ENCODE measurements at regions not wholly inside any gene's neighbourhood (a gene's known extent, or its start where the extent isn't known, plus 50 kb on each side); places are given as distances from the start of the nearest gene placed in this dataset.

DNA sequence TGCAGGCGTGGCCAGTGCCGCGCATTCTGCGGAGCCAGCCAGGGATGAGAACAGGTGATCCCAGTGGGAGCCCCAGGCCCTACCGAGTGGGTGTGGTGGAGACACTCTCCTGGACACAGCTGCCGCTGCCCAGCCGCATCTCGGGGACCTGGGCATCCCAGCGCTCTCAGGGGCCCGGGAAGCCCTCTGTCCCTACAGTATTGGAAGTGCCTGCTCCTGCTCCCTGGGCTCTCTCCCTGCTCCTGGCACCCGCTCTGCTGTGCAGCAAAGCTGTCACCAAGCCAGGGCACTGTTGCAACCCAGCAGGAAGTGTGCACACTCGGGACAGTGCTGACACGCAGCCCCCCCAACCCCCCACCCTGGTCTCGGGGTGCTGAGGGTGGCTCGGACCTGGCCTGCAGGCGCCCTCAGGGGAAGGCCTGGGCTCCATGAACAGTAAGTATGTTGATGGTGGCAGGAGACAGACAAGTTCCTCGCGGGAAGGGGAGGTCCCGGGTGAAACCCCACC lies 1177.4 kb upstream of the GBE1 start:
- TF ChIP-seq NCOA2 (IDR thresholded peaks at IDR 0.05; ENCODE audit: partially characterized antibody in 2 of 2) = no peak
- no peak for TF ChIP-seq POLR2A (conservative IDR thresholded peaks at IDR 0.05)
- TF ChIP-seq THRAP3 (IDR thresholded peaks at IDR 0.05; ENCODE audit: borderline replicate concordance) = no peak
- TF ChIP-seq KDM1A (IDR thresholded peaks at IDR 0.05) = no peak
- TF ChIP-seq ZNF184 (CRISPR knock-in tag; IDR thresholded peaks at IDR 0.05) = no peak
- TF ChIP-seq YY1 (IDR thresholded peaks at IDR 0.05; ENCODE audit: borderline replicate concordance in 1 of 3, control insufficient read depth in 1 of 3, extremely low read depth in 1 of 3, insufficient read depth in 3 of 3, insufficient read length in 1 of 3, insufficient replicate concordance in 2 of 3, low read depth in 1 of 3, low read length in 2 of 3) = no peak
- TF ChIP-seq KLF1 (tag; IDR thresholded peaks at IDR 0.05) = no peak
- no peak for TF ChIP-seq CBX2 (IDR thresholded peaks at IDR 0.05; ENCODE audit: insufficient read depth, low read length, poor library complexity, severe bottlenecking)
- no peak for TF ChIP-seq NBN (IDR thresholded peaks at IDR 0.05; ENCODE audit: low read depth)
- TF ChIP-seq RAD21 (CRISPR knock-in tag; conservative IDR thresholded peaks at IDR 0.05 in 1 of 2, IDR thresholded peaks at IDR 0.05 in 1 of 2) = no peak
- no peak for TF ChIP-seq CTCF (IDR thresholded peaks at IDR 0.05 in 2 of 3, conservative IDR thresholded peaks at IDR 0.05 in 1 of 3; ENCODE audit: insufficient read depth in 2 of 3, low read depth in 1 of 3, low read length in 3 of 3)
- TF ChIP-seq, protein P1, sequence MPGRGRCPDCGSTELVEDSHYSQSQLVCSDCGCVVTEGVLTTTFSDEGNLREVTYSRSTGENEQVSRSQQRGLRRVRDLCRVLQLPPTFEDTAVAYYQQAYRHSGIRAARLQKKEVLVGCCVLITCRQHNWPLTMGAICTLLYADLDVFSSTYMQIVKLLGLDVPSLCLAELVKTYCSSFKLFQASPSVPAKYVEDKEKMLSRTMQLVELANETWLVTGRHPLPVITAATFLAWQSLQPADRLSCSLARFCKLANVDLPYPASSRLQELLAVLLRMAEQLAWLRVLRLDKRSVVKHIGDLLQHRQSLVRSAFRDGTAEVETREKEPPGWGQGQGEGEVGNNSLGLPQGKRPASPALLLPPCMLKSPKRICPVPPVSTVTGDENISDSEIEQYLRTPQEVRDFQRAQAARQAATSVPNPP (IDR thresholded peaks at IDR 0.05; ENCODE audit: borderline replicate concordance, insufficient read depth, insufficient read length) = no peak
- TF ChIP-seq, protein P2, sequence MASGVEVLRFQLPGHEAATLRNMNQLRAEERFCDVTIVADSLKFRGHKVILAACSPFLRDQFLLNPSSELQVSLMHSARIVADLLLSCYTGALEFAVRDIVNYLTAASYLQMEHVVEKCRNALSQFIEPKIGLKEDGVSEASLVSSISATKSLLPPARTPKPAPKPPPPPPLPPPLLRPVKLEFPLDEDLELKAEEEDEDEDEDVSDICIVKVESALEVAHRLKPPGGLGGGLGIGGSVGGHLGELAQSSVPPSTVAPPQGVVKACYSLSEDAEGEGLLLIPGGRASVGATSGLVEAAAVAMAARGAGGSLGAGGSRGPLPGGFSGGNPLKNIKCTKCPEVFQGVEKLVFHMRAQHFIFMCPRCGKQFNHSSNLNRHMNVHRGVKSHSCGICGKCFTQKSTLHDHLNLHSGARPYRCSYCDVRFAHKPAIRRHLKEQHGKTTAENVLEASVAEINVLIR (CRISPR knock-in tag; IDR thresholded peaks at IDR 0.05) = no peak
